ENCODE measurements at regions not wholly inside any gene's neighbourhood (a gene's known extent, or its start where the extent isn't known, plus 50 kb on each side); places are given as distances from the start of the nearest gene placed in this dataset.

- TF ChIP-seq POLR2A (IDR thresholded peaks at IDR 0.05; ENCODE audit: low read length) = no peak
- TF ChIP-seq GATA1 (IDR thresholded peaks at IDR 0.05; ENCODE audit: low read depth, low read length) = no peak
Observed at GRCh38 chr12:3364661-3365462, 126.1 kb upstream of the PRMT8 start.

Measured in erythroblast (primary cell).